H9 (cell line): ENCODE measurements at regions not wholly inside any gene's neighbourhood (a gene's known extent, or its start where the extent isn't known, plus 50 kb on each side); places are given as distances from the start of the nearest gene placed in this dataset.

Experiments
- DNase-seq: peaks from one replicate; pipeline ENCODE4 v3.0.0-alpha.2; 2017
- H2AFZ ChIP-seq: one replicate; pipeline ENCODE4 v1.6.1; 2013; ENCODE audit warnings: mild to moderate bottlenecking, low read length, control low read depth, moderate library complexity
- H2AK5ac ChIP-seq: 2 replicates; pipeline ENCODE4 v1.6.1; 2013; ENCODE audit warnings: low read length, control low read depth, mixed read lengths; ENCODE audit not compliant: insufficient read length
- H2BK120ac ChIP-seq: one replicate; pipeline ENCODE4 v1.6.1; 2013; ENCODE audit warnings: low read depth, mild to moderate bottlenecking, low read length, control low read depth, inconsistent platforms; ENCODE audit not compliant: poor library complexity, severe bottlenecking
- H2BK12ac ChIP-seq: 2 replicates; pipeline ENCODE4 v1.6.1; 2013; ENCODE audit warnings: low read length, control low read depth, mixed read lengths, low read depth; ENCODE audit not compliant: insufficient read length
- H2BK15ac ChIP-seq: 2 replicates; pipeline ENCODE4 v1.6.1; 2013; ENCODE audit warnings: low read depth, low read length, control low read depth
- H2BK20ac ChIP-seq: one replicate; pipeline ENCODE4 v1.6.1; 2013; ENCODE audit warnings: low read depth, mild to moderate bottlenecking, low read length, control low read depth, inconsistent platforms; ENCODE audit not compliant: poor library complexity, severe bottlenecking
- H2BK5ac ChIP-seq: 2 replicates; pipeline ENCODE4 v1.6.1; 2013; ENCODE audit warnings: low read length, control low read depth, mixed read lengths; ENCODE audit not compliant: insufficient read length
- H3K14ac ChIP-seq: 2 replicates; pipeline ENCODE4 v1.6.1; 2013; ENCODE audit warnings: low read length, control low read depth; ENCODE audit not compliant: insufficient read depth
- H3K18ac ChIP-seq: 2 replicates; pipeline ENCODE4 v1.6.1; 2013; ENCODE audit warnings: low read depth, mild to moderate bottlenecking, mixed read lengths, low read length, control low read depth; ENCODE audit not compliant: insufficient read length
- H3K23ac ChIP-seq: 2 replicates; pipeline ENCODE4 v1.6.1; 2013; ENCODE audit warnings: low read length, control low read depth, mixed read lengths, low read depth; ENCODE audit not compliant: insufficient read length
- H3K23me2 ChIP-seq: 2 replicates; pipeline ENCODE4 v1.6.1; 2013; ENCODE audit warnings: low read depth, mild to moderate bottlenecking, mixed read lengths, low read length, control low read depth; ENCODE audit not compliant: insufficient read length, poor library complexity, severe bottlenecking
- H3K27ac ChIP-seq: 2 replicates; pipeline ENCODE4 v1.5.1; 2013; ENCODE audit warnings: low read length, control low read depth, mixed read lengths, low read depth; ENCODE audit not compliant: insufficient read length
- H3K27me3 ChIP-seq: 2 replicates; pipeline ENCODE4 v1.6.1; 2013; ENCODE audit warnings: low read length, control low read depth, inconsistent platforms; ENCODE audit not compliant: insufficient read depth
- H3K4ac ChIP-seq: 2 replicates; pipeline ENCODE4 v1.6.1; 2013; ENCODE audit warnings: low read depth, mild to moderate bottlenecking, control low read depth, inconsistent platforms, low read length, moderate library complexity
- H3K4me1 ChIP-seq: 2 replicates; pipeline ENCODE4 v1.6.1; 2013; ENCODE audit warnings: low read length, control low read depth, inconsistent platforms; ENCODE audit not compliant: insufficient read depth
- H3K4me2 ChIP-seq: 2 replicates; pipeline ENCODE4 v1.6.1; 2013; ENCODE audit warnings: low read length, control low read depth, mixed read lengths; ENCODE audit not compliant: insufficient read length, insufficient read depth
- H3K56ac ChIP-seq: 2 replicates; pipeline ENCODE4 v1.6.1; 2013; ENCODE audit warnings: low read depth, mild to moderate bottlenecking, mixed read lengths, low read length, control low read depth; ENCODE audit not compliant: insufficient read length
- H3K79me1 ChIP-seq: 2 replicates; pipeline ENCODE4 v1.6.1; 2013; ENCODE audit warnings: low read depth, mild to moderate bottlenecking, moderate library complexity, low read length, control low read depth, inconsistent platforms; ENCODE audit not compliant: insufficient read depth, poor library complexity, severe bottlenecking
- H3K79me2 ChIP-seq: 2 replicates; pipeline ENCODE4 v1.6.1; 2013; ENCODE audit warnings: low read length, control low read depth, inconsistent platforms; ENCODE audit not compliant: insufficient read depth
- H3K9ac ChIP-seq: 2 replicates; pipeline ENCODE4 v1.6.1; 2013; ENCODE audit warnings: low read length, control low read depth, mixed read lengths; ENCODE audit not compliant: insufficient read length; ENCODE audit errors: extremely low read depth
- H3K9me3 ChIP-seq: one replicate; pipeline ENCODE4 v1.6.1; 2013; ENCODE audit warnings: low read depth, low read length, inconsistent platforms; ENCODE audit not compliant: control insufficient read depth
- H3T11ph ChIP-seq: one replicate; pipeline ENCODE4 v1.6.1; 2013; ENCODE audit warnings: mild to moderate bottlenecking, low read length, control low read depth, inconsistent platforms
- H4K20me1 ChIP-seq: one replicate; pipeline ENCODE4 v1.6.1; 2013; ENCODE audit not compliant: control insufficient read depth, insufficient read length, insufficient read depth
- H4K5ac ChIP-seq: 2 replicates; pipeline ENCODE4 v1.6.1; 2013; ENCODE audit warnings: low read depth, mild to moderate bottlenecking, mixed read lengths, low read length, control low read depth; ENCODE audit not compliant: insufficient read length
- H4K8ac ChIP-seq: replicated peaks from 2 replicates; pipeline ENCODE4 v1.6.1; 2013; ENCODE audit warnings: low read length, control low read depth, mixed read lengths, low read depth; ENCODE audit not compliant: insufficient read length
- H4K91ac ChIP-seq: 2 replicates; pipeline ENCODE4 v1.6.1; 2013; ENCODE audit warnings: low read depth, mild to moderate bottlenecking, moderate library complexity, mixed read lengths, low read length, control low read depth; ENCODE audit not compliant: insufficient read length
- H3K27ac Mint-ChIP-seq, 3 experiments: 2 replicates in 2 of 3; 3 replicates in 1 of 3; pipeline ENCODE4 v1.8.0; 2020 to 2021; ENCODE audit warnings: mixed read lengths in 3 of 3, mild to moderate bottlenecking in 1 of 3, moderate library complexity in 1 of 3
- H3K27me3 Mint-ChIP-seq: 2 replicates; pipeline ENCODE4 v1.8.0; 2021; ENCODE audit warnings: low read depth, mild to moderate bottlenecking, moderate library complexity, mixed read lengths
- H3K36me3 Mint-ChIP-seq, 3 experiments: 2 replicates in 2 of 3; 3 replicates in 1 of 3; pipeline ENCODE4 v1.8.0; 2020 to 2021; ENCODE audit warnings: low read depth in 3 of 3, mixed read lengths in 3 of 3; ENCODE audit not compliant: insufficient read depth in 1 of 3
- H3K4me1 Mint-ChIP-seq, 2 experiments: 2 replicates each; pipeline ENCODE4 v1.8.0; 2020; ENCODE audit warnings: mixed read lengths in 2 of 2
- H3K4me3 Mint-ChIP-seq, 2 experiments: 2 replicates in 1 of 2; 3 replicates in 1 of 2; pipeline ENCODE4 v1.8.0; 2020 to 2021; ENCODE audit warnings: mild to moderate bottlenecking in 2 of 2, mixed read lengths in 2 of 2, moderate library complexity in 1 of 2
- H3K9me3 Mint-ChIP-seq, 2 experiments: 2 replicates in 1 of 2; 3 replicates in 1 of 2; pipeline ENCODE4 v1.8.0; 2020; ENCODE audit warnings: mild to moderate bottlenecking in 2 of 2, mixed read lengths in 2 of 2, moderate library complexity in 1 of 2
- CTCF ChIP-seq: fragments of 200-600 bp; sonication (generic); conservative IDR thresholded peaks from 3 replicates; pipeline ENCODE4 v1.8.0; 2021; ENCODE audit warnings: antibody characterized with exemption, mild to moderate bottlenecking
- WGBS: extraction: QIAGEN DNeasy Blood & Tissue Kit; methylation state at CpG from one replicate; pipeline ENCODE4 v1.1.7; 2013; ENCODE audit warnings: missing lambda C conversion rate, low lambda C conversion rate, mixed read lengths; ENCODE audit not compliant: insufficient read length; ENCODE audit errors: extremely low coverage; 5-methylcytosine and 5-hydroxymethylcytosine counted together

DNA sequence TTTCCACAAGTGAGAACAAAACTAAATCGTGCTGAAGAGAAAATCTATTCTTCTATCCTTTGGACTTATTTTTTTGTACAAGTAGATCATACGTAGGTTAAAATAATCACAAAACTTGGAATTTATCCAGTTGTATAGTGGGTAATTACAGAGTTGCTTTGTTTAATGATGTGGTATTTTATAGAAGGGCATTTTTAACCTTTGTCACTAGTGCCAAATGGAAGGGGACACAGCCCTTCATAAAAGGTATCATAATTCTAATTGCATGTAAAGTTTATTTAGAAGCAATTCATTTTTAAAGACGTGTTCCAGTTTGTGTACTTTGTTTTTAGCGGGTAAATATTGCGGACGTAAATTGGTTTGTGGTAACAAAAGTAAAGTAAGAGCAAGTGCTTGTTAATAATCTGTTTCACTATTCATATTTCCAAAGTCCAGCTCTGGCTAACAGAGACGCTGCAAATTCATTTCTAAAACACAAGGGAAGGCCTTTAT lies 99.5 kb downstream of the ERCC5 start:
- H3K9ac ChIP-seq: no peak overlapping the region
- H3K9me3 ChIP-seq: no peaks in the 10 kb centered on the region
- H3K27me3 Mint-ChIP-seq: no peaks in the 10 kb centered on the region; the same call in 1 of the 2 replicates
- no peak overlapping the region for H3K23ac ChIP-seq
- no peak overlapping the region for H4K5ac ChIP-seq
- no peak overlapping the region for H3K4me3 Mint-ChIP-seq
- no peak overlapping the region for H2BK12ac ChIP-seq
- 100% methylated on average over 4 of the region's 7 CpGs for WGBS
- H3K36me3 Mint-ChIP-seq: no peaks in the 10 kb centered on the region; a peak in 1 of 7 replicates
- no peak overlapping the region for H2BK15ac ChIP-seq
- H3K27me3 ChIP-seq: no peaks in the 10 kb centered on the region
- H4K8ac ChIP-seq: no peak overlapping the region
- no peak overlapping the region for H3K27ac ChIP-seq
- H3K27ac Mint-ChIP-seq: no peak overlapping the region
- H3T11ph ChIP-seq: no peak overlapping the region
- no peak overlapping the region for H3K18ac ChIP-seq
- H3K56ac ChIP-seq: no peak overlapping the region
- H3K4me1 Mint-ChIP-seq: peaks cover 8 to 13% of the 10 kb centered on the region in 2 experiments
- H2BK20ac ChIP-seq: no peak overlapping the region
- TF ChIP-seq CTCF: no peak
- no peaks in the 10 kb centered on the region for H3K79me2 ChIP-seq
- no peak overlapping the region for H2AFZ ChIP-seq
- H4K20me1 ChIP-seq: no peaks in the 10 kb centered on the region
- no peaks in the 10 kb centered on the region for H3K4me1 ChIP-seq
- no peak overlapping the region for H2BK120ac ChIP-seq
- no peak overlapping the region for H2BK5ac ChIP-seq
- no peak overlapping the region for H3K4me2 ChIP-seq
- DNase-seq: no peak
- no peak overlapping the region for H4K91ac ChIP-seq
- H3K9me3 Mint-ChIP-seq: peaks cover 0 to 2% of the 10 kb centered on the region in 2 experiments; a peak in 1 of 5 replicates
- H3K23me2 ChIP-seq: no peaks in the 10 kb centered on the region
- no peaks in the 10 kb centered on the region for H3K79me1 ChIP-seq
- H2AK5ac ChIP-seq: no peak overlapping the region
- no peak overlapping the region for H3K4ac ChIP-seq
- no peak overlapping the region for H3K14ac ChIP-seq
